T-helper 1 cell (primary cell): ENCODE measurements at regions not wholly inside any gene's neighbourhood (a gene's known extent, or its start where the extent isn't known, plus 50 kb on each side); places are given as distances from the start of the nearest gene placed in this dataset.
A peak's percentile ranks its signal among the peaks of the same experiment; 100 is the strongest.

Source experiments
- DNase-seq, 5 donors: peaks; one replicate each; pipeline ENCODE4 v3.0.0-alpha.2; 2012 to 2020

DNA sequence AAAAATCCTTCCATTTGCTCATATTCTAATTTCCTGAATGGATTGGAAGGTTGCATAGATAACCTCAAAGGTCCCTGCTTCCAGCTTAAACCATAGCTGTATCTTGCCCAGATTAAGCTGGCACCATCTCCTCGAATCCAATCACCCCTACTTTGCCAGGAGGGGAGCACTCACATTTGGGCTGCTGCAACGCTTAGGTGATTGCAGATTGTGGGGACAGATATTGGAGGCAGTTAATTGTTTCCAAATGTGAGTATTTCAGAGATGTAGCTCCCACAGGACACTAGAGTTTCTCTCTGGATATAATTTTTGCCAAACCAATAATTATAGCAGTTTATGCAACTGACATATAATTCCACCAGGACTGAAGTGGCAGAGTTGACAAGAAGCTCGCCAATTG is 53.5 kb upstream of the ACSL1 start:
- DNase-seq, result no peak

- no peak for DNase-seq
Observed at GRCh38 chr4:184882276-184882675, 56.5 kb upstream of the ACSL1 start.

GRCh38 chr4:184883024-184883423 is 57.3 kb upstream of the ACSL1 start:
- no peak for DNase-seq

DNA sequence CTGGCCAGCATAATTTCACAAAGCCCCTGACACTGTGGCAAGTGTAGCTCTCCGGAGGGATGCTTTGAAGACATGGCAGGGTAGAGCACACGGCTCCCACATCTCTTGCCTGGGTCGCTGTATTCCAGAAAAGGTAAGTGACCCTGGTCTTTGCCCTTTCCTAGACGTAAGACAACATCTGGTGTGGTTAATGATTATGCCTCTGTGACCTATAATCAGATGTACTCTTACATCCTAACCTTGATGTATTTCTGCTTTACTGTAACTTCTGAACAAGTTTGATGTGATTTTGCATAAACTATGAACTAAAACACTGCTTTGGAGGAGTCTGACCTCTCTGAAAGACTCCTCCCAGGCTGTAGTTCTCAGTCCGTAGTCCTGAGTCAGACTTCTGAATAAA is 59.1 kb upstream of the ACSL1 start:
- no peak for DNase-seq

- DNase-seq, result no peak
Observed at GRCh38 chr4:184885602-184886001, 59.8 kb upstream of the ACSL1 start.

DNA sequence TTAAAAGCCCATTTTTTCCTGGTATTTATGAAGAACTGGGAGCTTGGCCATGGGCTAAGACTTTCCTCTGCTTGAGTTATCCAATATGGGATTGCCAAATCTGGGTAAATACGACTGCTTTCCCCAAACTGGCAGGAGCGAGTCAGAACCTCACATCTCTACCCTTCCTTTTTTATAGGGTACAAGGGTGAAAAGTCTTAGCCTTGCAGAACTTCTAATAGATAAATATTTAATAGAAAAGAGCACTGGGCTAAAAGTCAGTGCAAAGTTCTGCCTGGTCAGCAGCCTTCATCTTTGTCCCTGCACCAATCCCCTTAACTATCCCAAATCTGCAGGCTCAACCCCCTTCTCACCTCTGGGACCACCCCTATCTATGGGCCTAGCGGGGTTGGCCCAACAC is 61.6 kb upstream of the ACSL1 start:
- no peak for DNase-seq

GRCh38 chr4:184887947-184888346 is 62.2 kb upstream of the ACSL1 start:
- DNase-seq, result no peak

- DNase-seq, result no peak
Observed at GRCh38 chr4:184889666-184890335, 64.0 kb upstream of the ACSL1 start.

DNA sequence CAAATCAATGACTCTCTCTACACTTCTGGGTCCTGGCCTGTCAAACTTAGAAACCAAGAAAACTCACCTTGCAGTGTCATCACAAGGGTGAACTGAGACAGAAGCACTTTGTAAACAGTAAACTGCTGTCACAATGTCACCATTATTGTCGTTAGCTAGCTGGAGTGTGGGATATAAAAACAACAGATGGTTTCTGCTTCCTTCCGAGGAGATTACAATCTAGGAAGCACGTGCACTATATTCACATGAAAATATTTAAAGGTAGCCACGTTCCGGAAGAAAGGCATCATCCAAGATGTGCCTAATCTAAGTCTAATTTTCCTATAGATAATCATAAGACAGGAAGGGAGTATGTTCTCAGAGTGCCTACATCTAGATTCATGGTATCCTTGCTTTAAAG is 64.7 kb upstream of the ACSL1 start:
- DNase-seq, result no peak

DNA sequence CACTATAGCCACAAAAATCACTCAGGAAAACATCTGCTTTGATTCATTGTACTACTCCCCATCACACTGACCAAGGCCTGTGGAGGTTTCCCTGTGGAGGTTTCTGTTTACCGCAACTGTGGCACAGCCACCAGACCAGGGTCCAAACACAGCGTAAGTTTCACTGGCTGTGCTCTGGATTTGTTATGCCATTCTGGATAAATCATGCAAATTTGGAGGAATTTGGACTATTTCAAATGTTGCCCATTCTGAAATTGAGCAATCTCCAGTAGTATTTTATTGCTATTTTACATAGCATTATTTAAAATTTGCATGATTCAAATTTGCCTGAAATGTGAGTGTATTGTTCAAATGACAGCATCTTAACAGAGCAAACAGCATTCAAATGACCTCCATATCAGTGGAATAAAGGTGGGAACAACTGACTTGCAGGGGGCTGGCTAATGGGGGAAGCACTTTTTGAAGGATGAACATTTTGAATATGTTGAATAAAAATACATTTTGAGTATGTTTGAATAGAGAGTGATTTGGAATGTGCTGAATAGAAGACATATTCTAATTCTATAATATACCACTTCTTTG is 66.1 kb upstream of the ACSL1 start:
- no peak for DNase-seq

DNA sequence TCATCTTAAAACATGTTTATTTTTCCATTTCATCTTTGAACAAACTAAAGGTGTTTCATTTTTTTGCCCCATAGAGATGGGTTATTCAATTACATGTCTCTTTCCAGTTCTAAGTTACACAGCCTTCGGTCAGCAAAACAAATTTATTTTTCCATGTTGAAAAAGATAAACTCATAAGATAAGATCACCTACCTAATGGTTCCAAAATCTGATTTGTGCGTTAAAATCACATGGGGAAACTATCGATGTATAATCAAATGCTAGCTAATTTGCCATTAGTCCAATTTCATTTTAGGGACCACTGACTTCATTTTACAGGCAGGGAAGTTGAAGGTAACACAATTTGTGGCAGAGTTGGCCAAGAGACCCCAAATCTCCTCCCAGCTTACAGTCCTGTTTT is 67.2 kb upstream of the ACSL1 start:
- no peak for DNase-seq

GRCh38 chr4:184893801-184894571 is 68.2 kb upstream of the ACSL1 start:
- no peak for DNase-seq

- no peak for DNase-seq
Observed at GRCh38 chr4:184895012-184895695, 69.4 kb upstream of the ACSL1 start.

GRCh38 chr4:184896868-184897715 is 71.3 kb upstream of the ACSL1 start:
- DNase-seq, result no peak

DNA sequence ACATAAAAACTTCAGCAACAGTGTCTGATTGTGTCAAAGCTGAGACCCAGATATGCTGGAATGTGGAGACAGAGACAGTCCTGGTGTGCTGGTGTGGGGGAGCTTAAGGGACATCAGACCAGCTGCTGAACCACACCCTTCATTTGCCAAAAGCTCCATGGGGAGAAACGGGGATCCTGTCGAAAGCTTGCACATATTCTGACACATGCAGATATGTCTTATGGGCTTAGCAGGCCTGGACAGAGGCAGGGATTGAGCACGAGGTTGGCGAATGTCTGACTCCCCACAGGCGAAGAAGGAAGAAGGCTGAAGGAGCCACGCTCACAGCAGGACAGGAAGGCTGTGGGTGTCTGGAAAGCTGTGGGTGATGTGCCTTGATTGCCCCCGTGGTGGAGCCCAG is 72.1 kb upstream of the ACSL1 start:
- DNase-seq, result no peak

DNA sequence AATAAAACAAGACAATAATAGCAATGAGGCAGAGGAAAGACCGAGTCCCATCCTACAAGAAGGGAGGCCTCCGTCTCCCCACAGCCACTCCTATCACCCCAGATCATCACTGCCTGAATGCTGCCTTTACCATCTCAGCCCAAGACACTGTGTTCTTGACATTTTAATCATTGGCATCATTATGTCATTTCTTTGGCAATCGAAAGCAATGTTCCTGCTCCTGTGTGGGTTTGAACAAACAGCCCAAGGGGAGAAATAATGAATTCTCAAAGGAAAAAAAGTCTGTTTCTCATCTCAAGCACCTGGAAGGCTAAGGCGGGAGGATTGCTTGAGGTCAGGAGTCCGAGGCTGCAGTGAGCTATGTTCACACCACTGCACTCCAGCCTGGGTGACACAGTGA is 73.0 kb upstream of the ACSL1 start:
- DNase-seq, result no peak

DNA sequence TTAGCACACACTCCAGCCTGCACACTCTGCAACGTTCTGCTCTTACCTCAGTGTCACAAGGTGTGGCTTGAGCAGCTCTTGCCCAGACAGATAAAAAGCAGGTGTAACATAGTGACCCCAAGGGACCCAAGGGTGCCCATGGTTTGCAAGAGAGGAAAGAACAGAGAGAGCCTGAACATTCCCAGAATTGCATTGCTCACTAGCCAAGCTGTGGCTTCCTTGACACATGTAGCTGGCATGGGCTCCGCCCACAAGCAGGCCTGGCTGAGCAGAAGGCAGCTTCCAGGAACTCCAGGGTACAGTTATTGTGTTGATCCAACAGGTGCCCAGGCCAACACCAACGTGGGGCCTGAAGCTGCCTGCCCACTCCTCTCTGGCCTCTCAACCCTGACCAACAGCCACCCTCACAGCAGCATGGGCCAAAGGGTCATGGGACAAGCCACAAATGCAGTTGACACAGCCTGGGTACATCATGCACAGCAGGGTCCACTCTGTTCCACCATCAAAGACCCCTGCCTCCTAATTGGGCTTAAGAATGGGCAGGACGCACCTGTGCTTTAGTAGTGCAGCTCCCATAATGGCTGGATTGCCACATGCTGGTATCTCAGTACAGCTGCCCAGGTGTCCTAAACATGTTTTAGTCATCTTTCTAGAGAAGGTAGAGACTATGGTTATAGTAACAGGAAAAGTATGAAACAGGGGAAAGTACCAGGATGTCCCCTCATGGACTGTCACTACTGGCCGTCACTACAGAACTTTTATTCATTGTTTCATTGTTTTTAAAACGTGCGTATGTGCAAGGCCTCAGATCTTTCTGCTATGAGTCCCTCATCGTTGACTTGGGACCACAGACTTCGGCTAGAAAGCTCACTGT is 73.7 kb upstream of the ACSL1 start:
- no peak for DNase-seq

GRCh38 chr4:184900184-184900583 is 74.4 kb upstream of the ACSL1 start:
- DNase-seq, result no peak

DNA sequence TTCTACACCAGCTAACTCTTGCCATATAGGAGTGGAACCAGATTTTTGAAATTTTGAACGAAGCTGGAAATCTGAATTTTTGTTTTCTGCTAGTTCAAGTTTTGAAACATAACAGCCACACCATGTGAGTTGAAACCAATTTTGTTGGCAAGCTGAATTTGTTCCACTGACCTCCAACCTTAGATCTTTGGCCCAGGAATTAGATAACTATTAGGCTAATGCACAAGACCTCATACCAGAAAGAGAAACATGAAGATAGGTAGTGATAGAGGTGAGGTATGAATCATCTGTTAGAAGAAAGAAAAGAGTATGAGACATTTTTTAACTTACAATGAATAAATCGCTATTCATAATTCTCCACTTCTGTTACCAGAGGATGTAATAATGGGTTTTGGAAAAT is 76.8 kb upstream of the ACSL1 start:
- DNase-seq, result no peak

DNA sequence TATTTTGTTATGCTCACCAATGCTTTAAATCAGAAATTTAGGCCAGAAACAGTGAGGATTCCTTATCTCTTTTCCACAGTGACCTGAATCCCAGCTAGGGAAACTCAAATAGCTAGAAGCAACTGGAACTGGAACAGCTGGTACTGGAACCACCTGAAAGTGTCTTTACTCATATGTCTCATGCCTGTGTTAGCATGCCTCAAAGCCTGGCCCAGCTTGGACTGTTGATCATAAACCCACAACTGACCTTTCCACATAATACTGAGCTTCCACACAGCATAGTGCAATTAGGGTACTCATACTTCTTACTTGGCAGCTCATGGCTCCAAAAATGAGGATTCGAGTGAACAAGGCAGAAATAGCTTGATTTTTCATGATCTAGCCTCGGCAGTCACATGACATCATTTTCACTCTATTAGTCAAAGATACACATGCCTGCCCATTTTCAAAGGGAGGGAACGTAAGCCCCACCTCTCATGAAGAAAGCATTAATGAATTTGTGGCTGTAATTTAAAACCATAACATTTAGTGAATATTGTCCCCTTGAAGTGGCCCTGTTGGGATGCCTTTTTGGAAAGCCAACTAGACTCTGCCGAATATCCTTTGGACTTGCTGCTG is 80.8 kb upstream of the ACSL1 start:
- DNase-seq, result no peak

GRCh38 chr4:184907216-184907615 is 81.4 kb upstream of the ACSL1 start:
- DNase-seq, result peak in 1 of 5 donors; percentile 6
